GM23338 (cell line): ENCODE measurements at regions not wholly inside any gene's neighbourhood (a gene's known extent, or its start where the extent isn't known, plus 50 kb on each side); places are given as distances from the start of the nearest gene placed in this dataset.

Experiments
- CREB1 ChIP-seq: fragments of 250-450 bp; sonication (Bioruptor Pico); IDR thresholded peaks from 2 replicates; pipeline ENCODE4 v1.5.0; 2020; ENCODE audit warnings: low read depth, mild to moderate bottlenecking, moderate library complexity
- CTCF ChIP-seq, 2 experiments: fragments of 200-600 bp in 1 of 2; sonication (generic) in 1 of 2; conservative IDR thresholded peaks; 2 replicates each; pipeline versions ENCODE4 v1.5.1 to v1.6.1; 2016 to 2017; ENCODE audit warnings: antibody characterized with exemption in 2 of 2, low read depth in 2 of 2, mild to moderate bottlenecking in 2 of 2, moderate library complexity in 1 of 2
- ETS1 ChIP-seq: IDR thresholded peaks from 2 replicates; pipeline ENCODE4 v1.6.1; 2016; ENCODE audit warnings: antibody characterized with exemption
- EZH2 ChIP-seq: fragments of 200-600 bp; sonication (generic); IDR thresholded peaks from one replicate; pipeline ENCODE4 v1.8.0; 2017; ENCODE audit warnings: antibody characterized with exemption, mild to moderate bottlenecking, low read depth; ENCODE audit not compliant: unreplicated experiment
- EZH2phosphoT487 ChIP-seq: fragments of 200-600 bp; sonication (generic); IDR thresholded peaks from one replicate; pipeline ENCODE4 v1.8.1; 2018; ENCODE audit warnings: antibody characterized with exemption; ENCODE audit not compliant: unreplicated experiment
- JUNB ChIP-seq: IDR thresholded peaks from one replicate; pipeline ENCODE4 v1.6.1; 2016; ENCODE audit warnings: antibody characterized with exemption; ENCODE audit not compliant: unreplicated experiment
- NANOG ChIP-seq: IDR thresholded peaks from 2 replicates; pipeline ENCODE4 v1.6.1; 2016; ENCODE audit warnings: antibody characterized with exemption, borderline replicate concordance
- POLR2AphosphoS5 ChIP-seq: IDR thresholded peaks from 2 replicates; pipeline ENCODE4 v1.6.1; 2016; ENCODE audit warnings: antibody characterized with exemption, low read depth
- REST ChIP-seq: IDR thresholded peaks from one replicate; pipeline ENCODE4 v1.6.1; 2018; ENCODE audit warnings: antibody characterized with exemption; ENCODE audit not compliant: unreplicated experiment
- STAT1 ChIP-seq: IDR thresholded peaks from one replicate; pipeline ENCODE4 v1.6.1; 2016; ENCODE audit warnings: antibody characterized with exemption; ENCODE audit not compliant: unreplicated experiment

GRCh38 chr7:70890147-70890969 lies 241.6 kb upstream of the GALNT17 start:
- TF ChIP-seq CTCF (conservative IDR thresholded peaks at IDR 0.05; ENCODE audit: low read depth in 2 of 2) (no peak), JUNB (no peak), EZH2 (no peak), ETS1 (no peak), POLR2AphosphoS5 (no peak), EZH2phosphoT487 (no peak), CREB1 (no peak), REST (no peak), NANOG (no peak), STAT1 (no peak)
